Mammary epithelial cell (primary cell): ENCODE measurements at regions not wholly inside any gene's neighbourhood (a gene's known extent, or its start where the extent isn't known, plus 50 kb on each side); places are given as distances from the start of the nearest gene placed in this dataset.

Source experiments
- CTCF ChIP-seq, 2 donors: IDR thresholded peaks in 1 of 2; conservative IDR thresholded peaks in 1 of 2; 2 replicates each; pipeline ENCODE4 v1.5.1; 2011 to 2012; ENCODE audit warnings: inconsistent platforms in 2 of 2, low read length in 2 of 2, mild to moderate bottlenecking in 2 of 2, control low read depth in 1 of 2, low read depth in 1 of 2; ENCODE audit not compliant: insufficient read depth in 1 of 2; ENCODE audit errors: extremely low read depth in 1 of 2
- EZH2 ChIP-seq: IDR thresholded peaks from 2 replicates; pipeline ENCODE4 v1.6.1; 2012; ENCODE audit warnings: low read length, inconsistent platforms, borderline replicate concordance

GRCh38 chr7:68109299-68109698 lies 1112.7 kb downstream of the TYW1 start:
- TF ChIP-seq CTCF (conservative IDR thresholded peaks at IDR 0.05 in 1 of 2, IDR thresholded peaks at IDR 0.05 in 1 of 2; ENCODE audit: extremely low read depth in 1 of 2, insufficient read depth in 1 of 2, low read depth in 1 of 2, low read length in 2 of 2): no peak
- no peak for TF ChIP-seq EZH2
